ENCODE measurements at regions not wholly inside any gene's neighbourhood (a gene's known extent, or its start where the extent isn't known, plus 50 kb on each side); places are given as distances from the start of the nearest gene placed in this dataset.

- no peak for TF ChIP-seq YY1 (IDR thresholded peaks at IDR 0.05; ENCODE audit: insufficient read depth, insufficient read length)
- TF ChIP-seq SUZ12 (IDR thresholded peaks at IDR 0.05; ENCODE audit: extremely low read depth, insufficient read depth, insufficient read length) = no peak
Observed at GRCh38 chr18:70649683-70650082, 360.8 kb downstream of the SOCS6 start.
